ENCODE measurements at regions not wholly inside any gene's neighbourhood (a gene's known extent, or its start where the extent isn't known, plus 50 kb on each side); places are given as distances from the start of the nearest gene placed in this dataset.
"Not testable (repeated sequence)": the region's sequence is repeated elsewhere in the genome, so short reads cannot be mapped to it uniquely, and the experiment has no call there.

- H3K36me3 ChIP-seq (ENCODE audit: control insufficient read depth in 2 of 4, insufficient read depth in 4 of 4, low read length in 3 of 4); H4K8ac ChIP-seq (ENCODE audit: extremely low read depth, insufficient read depth, low read length); H2BK20ac ChIP-seq (ENCODE audit: low read length); H3K27ac ChIP-seq (ENCODE audit: low read depth, low read length); H3K4me2 ChIP-seq (ENCODE audit: insufficient read depth in 1 of 2, low read depth in 2 of 2, low read length in 2 of 2); H3K9me3 ChIP-seq (ENCODE audit: insufficient read depth in 2 of 2, low read depth in 1 of 2, low read length in 1 of 2); H3K79me2 ChIP-seq (ENCODE audit: control insufficient read depth in 1 of 2, insufficient read depth in 2 of 2, low read length in 2 of 2); H2AK5ac ChIP-seq (ENCODE audit: low read depth, low read length); H2BK120ac ChIP-seq (replicated peaks; ENCODE audit: low read depth, low read length); H3K4me3 ChIP-seq (ENCODE audit: extremely low read depth in 1 of 4, insufficient read depth in 2 of 4, low read depth in 3 of 4, low read length in 4 of 4); DNase-seq (ENCODE audit: low read depth in 1 of 2, low spot score in 2 of 2); H3K4ac ChIP-seq (replicated peaks; ENCODE audit: insufficient read length, low read depth, low read length); H3K9ac ChIP-seq (replicated peaks in 1 of 4; ENCODE audit: extremely low read depth in 1 of 4, low read depth in 3 of 4, low read length in 3 of 4); H4K91ac ChIP-seq (replicated peaks; ENCODE audit: insufficient read length, low read length); H3K4me1 ChIP-seq (replicated peaks in 1 of 4; ENCODE audit: control insufficient read depth in 3 of 4, insufficient read depth in 4 of 4, low read length in 3 of 4); H3K23ac ChIP-seq (ENCODE audit: insufficient read length); H3K27me3 ChIP-seq (replicated peaks in 1 of 4; ENCODE audit: control insufficient read depth in 3 of 4, extremely low read depth in 1 of 4, insufficient read depth in 3 of 4, low read length in 3 of 4); H3K56ac ChIP-seq (replicated peaks; ENCODE audit: insufficient read length, low read depth, low read length); H4K5ac ChIP-seq (ENCODE audit: insufficient read length, low read depth, low read length); H2AFZ ChIP-seq (ENCODE audit: low read length); H2BK15ac ChIP-seq (ENCODE audit: low read length); H4K20me1 ChIP-seq (replicated peaks in 1 of 2; ENCODE audit: control insufficient read depth in 1 of 2, insufficient read depth in 2 of 2, low read length in 2 of 2); H2BK5ac ChIP-seq (ENCODE audit: low read depth, low read length); H2BK12ac ChIP-seq (ENCODE audit: low read depth, low read length); POLR2A ChIA-PET (ENCODE audit: partially characterized antibody); H3K79me1 ChIP-seq (ENCODE audit: low read depth, low read length); H3K23me2 ChIP-seq (ENCODE audit: low read depth, low read length); H3K14ac ChIP-seq (ENCODE audit: insufficient read length); H3K18ac ChIP-seq (ENCODE audit: extremely low read depth, low read length): not testable (repeated sequence)
- peak; percentile 42 for FAIRE-seq
- CTCF ChIA-PET (ENCODE audit: partially characterized antibody): interaction anchor here (0.6 kb wide), 1 partner anchor 685 kb away, joined by 3 read pairs; no protein-coding TSS in a partner anchor
- 94% methylated on average over 2 of the region's 2 CpGs; no CpG with 5 or more reads in 1 of the 2 experiments for WGBS, 2 experiments (ENCODE audit: extremely low coverage in 1 of 2, insufficient coverage in 1 of 2, insufficient read length in 1 of 2, insufficient replicate concordance in 2 of 2, low coverage in 1 of 2, low lambda C conversion rate in 2 of 2, missing lambda C conversion rate in 1 of 2)
Observed at GRCh38 chr11:89626881-89627280, 83.2 kb upstream of the TRIM77 start.

All from H1 (cell line).